Endothelial cell of umbilical vein (primary cell): ENCODE measurements at regions not wholly inside any gene's neighbourhood (a gene's known extent, or its start where the extent isn't known, plus 50 kb on each side); places are given as distances from the start of the nearest gene placed in this dataset.

Experiments
- BruUV-seq: library from RNA; stranded (reverse); fragments of 400-500 nt; replicated peaks from 2 replicates; lab custom pipeline; 2021; lab: Mats Ljungman, UMichigan
- CTCF ChIA-PET: fragments of 300-600, 350-600 bp; sonication (Branson Sonifier 250); formaldehyde crosslinking; loops from one replicate; lab custom pipeline; 2021; ENCODE audit warnings: antibody characterized with exemption, inconsistent platforms; lab: Charles Lee
- POLR2A ChIA-PET: fragments of 300-600, 350-600 bp; sonication (Branson Sonifier 250); formaldehyde crosslinking; loops from one replicate; lab custom pipeline; 2021; ENCODE audit warnings: antibody characterized with exemption, inconsistent platforms; lab: Charles Lee
- DNase-seq: peaks from one replicate; pipeline ENCODE4 v3.0.0-alpha.2; 2011; ENCODE audit warnings: low read depth, low spot score
- FAIRE-seq: peaks from 2 replicates; lab custom pipeline; 2011; peaks lifted over from hg19 to GRCh38; lab: Jason Lieb, UNC
- H2AFZ ChIP-seq: 2 replicates; pipeline ENCODE4 v1.6.0; 2012; ENCODE audit warnings: low read depth, low read length, control low read depth, inconsistent platforms
- H3K27ac ChIP-seq: 2 replicates; pipeline ENCODE4 v1.5.1; 2011; ENCODE audit warnings: low read depth, mild to moderate bottlenecking, control low read depth, low read length, moderate library complexity; ENCODE audit not compliant: insufficient read depth
- H3K27me3 ChIP-seq, 2 experiments: 2 replicates each; pipeline versions ENCODE4 v1.6.0 to v1.6.1; 2011; ENCODE audit warnings: low read length in 2 of 2, mixed read lengths in 1 of 2; ENCODE audit not compliant: control insufficient read depth in 2 of 2, insufficient read depth in 2 of 2
- H3K36me3 ChIP-seq, 2 experiments: 2 replicates in 1 of 2; 3 replicates in 1 of 2; pipeline ENCODE4 v1.5.1; 2011; ENCODE audit warnings: low read length in 2 of 2, mild to moderate bottlenecking in 1 of 2, moderate library complexity in 1 of 2; ENCODE audit not compliant: control insufficient read depth in 2 of 2, insufficient read depth in 2 of 2; ENCODE audit errors: extremely low read depth in 1 of 2
- H3K4me1 ChIP-seq: 3 replicates; pipeline ENCODE4 v1.5.1; 2011; ENCODE audit warnings: mild to moderate bottlenecking, low read length; ENCODE audit not compliant: control insufficient read depth, insufficient read depth; ENCODE audit errors: extremely low read depth
- H3K4me2 ChIP-seq: 2 replicates; pipeline ENCODE4 v1.6.1; 2011; ENCODE audit warnings: low read length, control low read depth, mixed read lengths; ENCODE audit not compliant: insufficient read depth
- H3K4me3 ChIP-seq, 3 experiments: fragments of 200-600 bp in 1 of 3; sonication (generic), shearing (Covaris generic) in 1 of 3; replicated peaks in 1 of 3; 2 replicates each; pipeline ENCODE4 v1.5.1; 2011 to 2016; ENCODE audit warnings: control low read depth in 3 of 3, low read length in 3 of 3, mild to moderate bottlenecking in 2 of 3, inconsistent platforms in 1 of 3, low read depth in 1 of 3, moderate library complexity in 1 of 3; ENCODE audit not compliant: insufficient read depth in 1 of 3
- H3K79me2 ChIP-seq: 2 replicates; pipeline ENCODE4 v1.6.0; 2012; ENCODE audit warnings: low read length, inconsistent platforms; ENCODE audit not compliant: control insufficient read depth, insufficient read depth
- H3K9ac ChIP-seq: replicated peaks from 2 replicates; pipeline ENCODE3; 2011; ENCODE audit warnings: low read length, control low read depth; ENCODE audit not compliant: insufficient read depth; ENCODE audit errors: extremely low read depth
- H3K9me1 ChIP-seq: replicated peaks from 3 replicates; pipeline ENCODE4 v1.6.0; 2011; ENCODE audit warnings: mild to moderate bottlenecking, low read length; ENCODE audit not compliant: control insufficient read depth, insufficient read depth; ENCODE audit errors: extremely low read depth
- H3K9me3 ChIP-seq: replicated peaks from 2 replicates; pipeline ENCODE4 v1.5.1; 2012; ENCODE audit warnings: low read length, inconsistent platforms; ENCODE audit not compliant: control insufficient read depth, insufficient read depth
- H4K20me1 ChIP-seq: replicated peaks from 2 replicates; pipeline ENCODE3; 2011; ENCODE audit warnings: mild to moderate bottlenecking, low read length; ENCODE audit not compliant: control insufficient read depth, insufficient read depth; ENCODE audit errors: extremely low read depth
- EZH2 ChIP-seq: IDR thresholded peaks from 2 replicates; pipeline ENCODE4 v1.6.1; 2012; ENCODE audit warnings: borderline replicate concordance, low read depth, mild to moderate bottlenecking, moderate library complexity, low read length, inconsistent platforms; ENCODE audit not compliant: severe bottlenecking
- FOS ChIP-seq: IDR thresholded peaks from 2 replicates; pipeline ENCODE4 v1.6.1; 2011; ENCODE audit warnings: mild to moderate bottlenecking, low read length, moderate library complexity, borderline replicate concordance; ENCODE audit not compliant: insufficient read depth
- GATA2 ChIP-seq: IDR thresholded peaks from 2 replicates; pipeline ENCODE4 v1.7.0; 2011; ENCODE audit warnings: low read depth, mild to moderate bottlenecking, moderate library complexity, mixed read lengths, low read length; ENCODE audit not compliant: insufficient read length, insufficient read depth
- JUN ChIP-seq: IDR thresholded peaks from 2 replicates; pipeline ENCODE4 v1.6.1; 2011; ENCODE audit warnings: borderline replicate concordance, low read depth; ENCODE audit not compliant: insufficient read length, insufficient read depth
- MYC ChIP-seq: IDR thresholded peaks from one replicate; pipeline ENCODE4 v1.6.1; 2011; ENCODE audit warnings: mild to moderate bottlenecking, low read depth, low read length
- POLR2A ChIP-seq: IDR thresholded peaks from 2 replicates; pipeline ENCODE4 v1.6.1; 2012; ENCODE audit warnings: low read depth, mild to moderate bottlenecking, control low read depth, low read length
- POLR2AphosphoS5 ChIP-seq: IDR thresholded peaks from 2 replicates; pipeline ENCODE4 v1.6.1; 2012; ENCODE audit warnings: low read depth, mild to moderate bottlenecking, control low read depth, low read length, moderate library complexity; ENCODE audit not compliant: insufficient read depth
- dilution Hi-C: fragments of 300-500 bp; cut with MboI; formaldehyde crosslinking; loops from one replicate; pipeline ENCODE4 v1.15.0; 2019; ENCODE audit warnings: low sequenced_read_pairs; ENCODE audit not compliant: extremely low pct_ligation_motif_present
- intact Hi-C: fragments of 100-400 bp; cut with micrococcal nuclease; formaldehyde crosslinking; loops from one replicate; pipeline ENCODE4 v1.10.0; 2022
- TF ChIP-seq, protein P1 (sequence below): IDR thresholded peaks from 2 replicates; pipeline ENCODE4 v1.6.1; 2011; ENCODE audit not compliant: insufficient read depth, insufficient read length
- TF ChIP-seq, protein P2 (sequence below), 2 donors: IDR thresholded peaks; 1 replicate in 1 of 2; 2 replicates in 1 of 2; pipeline ENCODE4 v1.5.1; 2011; ENCODE audit warnings: low read length in 2 of 2, mild to moderate bottlenecking in 2 of 2, moderate library complexity in 2 of 2, control low read depth in 1 of 2, inconsistent platforms in 1 of 2, low read depth in 1 of 2; ENCODE audit not compliant: insufficient read depth in 1 of 2; ENCODE audit errors: extremely low read depth in 1 of 2

DNA sequence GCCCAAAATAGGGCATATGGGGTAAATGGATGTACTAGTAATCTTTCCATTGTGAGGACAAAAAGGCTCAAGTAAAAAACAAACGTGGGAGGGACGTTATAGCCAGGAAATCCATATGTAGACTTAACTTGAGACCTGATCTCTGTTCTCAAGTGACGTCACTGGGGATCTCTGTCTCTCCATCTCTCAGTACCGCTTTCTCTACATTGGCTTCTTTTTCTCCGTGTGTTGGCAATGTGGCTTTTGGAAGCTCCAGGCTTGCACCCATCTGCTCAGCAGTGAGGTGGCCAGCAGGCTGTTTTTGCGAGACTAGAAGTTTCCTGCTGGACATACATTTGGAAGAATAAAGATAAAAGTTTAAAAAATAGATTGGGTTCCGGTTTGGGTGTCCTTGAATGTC, 66.0 kb upstream of the NRXN3 start:
- Histone ChIP-seq H2AFZ (no peak overlapping the region), H4K20me1 (no peaks in the 10 kb centered on the region), H3K4me3 (no peak overlapping the region), H3K27me3 (no peaks in the 10 kb centered on the region), H3K36me3 (no peaks in the 10 kb centered on the region), H3K4me1 (no peaks in the 10 kb centered on the region), H3K27ac (no peak overlapping the region), H3K79me2 (no peaks in the 10 kb centered on the region), H3K9me1 (no peaks in the 10 kb centered on the region), H3K4me2 (no peak overlapping the region), H3K9me3 (no peaks in the 10 kb centered on the region), H3K9ac (no peak overlapping the region)
- dilution Hi-C loops (no loop called here), intact Hi-C loops (no loop called here)
- ChIA-PET CTCF (no interaction called here), POLR2A (no interaction called here)
- BruUV-seq: no TSS peak
- TF ChIP-seq POLR2AphosphoS5 (no peak), JUN (no peak), POLR2A (no peak), EZH2 (no peak), MYC (no peak), GATA2 (no peak), FOS (no peak)
- TF ChIP-seq, protein P1, sequence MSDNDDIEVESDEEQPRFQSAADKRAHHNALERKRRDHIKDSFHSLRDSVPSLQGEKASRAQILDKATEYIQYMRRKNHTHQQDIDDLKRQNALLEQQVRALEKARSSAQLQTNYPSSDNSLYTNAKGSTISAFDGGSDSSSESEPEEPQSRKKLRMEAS: no peak
- TF ChIP-seq, protein P2, sequence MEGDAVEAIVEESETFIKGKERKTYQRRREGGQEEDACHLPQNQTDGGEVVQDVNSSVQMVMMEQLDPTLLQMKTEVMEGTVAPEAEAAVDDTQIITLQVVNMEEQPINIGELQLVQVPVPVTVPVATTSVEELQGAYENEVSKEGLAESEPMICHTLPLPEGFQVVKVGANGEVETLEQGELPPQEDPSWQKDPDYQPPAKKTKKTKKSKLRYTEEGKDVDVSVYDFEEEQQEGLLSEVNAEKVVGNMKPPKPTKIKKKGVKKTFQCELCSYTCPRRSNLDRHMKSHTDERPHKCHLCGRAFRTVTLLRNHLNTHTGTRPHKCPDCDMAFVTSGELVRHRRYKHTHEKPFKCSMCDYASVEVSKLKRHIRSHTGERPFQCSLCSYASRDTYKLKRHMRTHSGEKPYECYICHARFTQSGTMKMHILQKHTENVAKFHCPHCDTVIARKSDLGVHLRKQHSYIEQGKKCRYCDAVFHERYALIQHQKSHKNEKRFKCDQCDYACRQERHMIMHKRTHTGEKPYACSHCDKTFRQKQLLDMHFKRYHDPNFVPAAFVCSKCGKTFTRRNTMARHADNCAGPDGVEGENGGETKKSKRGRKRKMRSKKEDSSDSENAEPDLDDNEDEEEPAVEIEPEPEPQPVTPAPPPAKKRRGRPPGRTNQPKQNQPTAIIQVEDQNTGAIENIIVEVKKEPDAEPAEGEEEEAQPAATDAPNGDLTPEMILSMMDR (IDR thresholded peaks at IDR 0.05; ENCODE audit: extremely low read depth in 1 of 2, insufficient read depth in 1 of 2, low read depth in 1 of 2, low read length in 2 of 2): no peak
- no peak for FAIRE-seq
- no peak for DNase-seq
